LNCAP (cell line): ENCODE measurements at regions not wholly inside any gene's neighbourhood (a gene's known extent, or its start where the extent isn't known, plus 50 kb on each side); places are given as distances from the start of the nearest gene placed in this dataset.

Source experiments
- CTCF ChIP-seq: fragments of 450-650 bp; IDR thresholded peaks from 2 replicates; pipeline ENCODE4 v1.5.1; 2017; ENCODE audit warnings: mild to moderate bottlenecking

GRCh38 chr5:6307304-6307703, 71.0 kb downstream of the MED10 start:
- no peak for TF ChIP-seq CTCF

GRCh38 chr5:6305853-6306252, 72.5 kb downstream of the MED10 start:
- no peak for TF ChIP-seq CTCF

- no peak for TF ChIP-seq CTCF
Measured at GRCh38 chr5:6302684-6303083, 75.7 kb downstream of the MED10 start.

GRCh38 chr5:6302075-6302474, 76.3 kb downstream of the MED10 start:
- TF ChIP-seq CTCF: no peak

DNA sequence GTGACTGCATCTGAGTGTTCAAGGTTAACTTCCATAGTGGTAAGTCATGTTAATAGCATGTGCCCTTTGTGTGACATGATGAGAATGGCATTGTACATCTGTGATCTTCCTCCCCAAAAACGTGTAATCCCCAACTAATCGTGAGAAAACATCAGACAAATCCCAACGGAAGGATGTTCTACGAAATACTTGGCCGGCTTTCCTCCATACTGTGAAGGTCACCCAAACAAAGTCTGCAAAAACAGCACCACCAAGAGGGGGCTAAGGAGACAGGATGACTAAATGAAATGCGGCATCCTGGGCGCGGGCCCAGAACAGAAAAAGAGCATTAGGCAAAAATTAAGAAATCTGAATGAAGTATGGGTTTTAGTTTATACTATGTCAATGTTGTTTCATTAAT, 81.8 kb downstream of the MED10 start:
- no peak for TF ChIP-seq CTCF

- peak; percentile 38; the same call in 1 of the 2 replicates for TF ChIP-seq CTCF
Measured at GRCh38 chr5:6291961-6292360, 86.4 kb downstream of the MED10 start.

DNA sequence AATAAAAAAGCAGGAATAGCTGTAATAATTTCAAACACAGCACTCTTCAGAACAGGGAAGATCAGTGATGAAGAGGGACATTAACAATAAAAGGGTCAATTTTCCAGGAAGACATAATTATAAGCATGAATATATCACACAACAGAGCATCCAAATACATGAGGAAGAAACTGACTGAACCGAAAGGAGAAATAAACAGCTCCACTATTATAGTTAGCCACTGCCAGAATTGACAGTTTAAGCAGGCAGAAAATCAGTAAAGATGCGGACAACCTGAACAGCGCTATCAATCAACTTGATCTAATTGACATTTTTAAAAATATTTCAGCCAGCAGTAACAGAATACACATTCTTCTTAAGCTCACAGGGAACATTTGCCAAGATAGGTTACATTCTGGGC, 89.1 kb downstream of the MED10 start:
- no peak for TF ChIP-seq CTCF

- no peak for TF ChIP-seq CTCF
Measured at GRCh38 chr5:6287176-6287575, 91.2 kb downstream of the MED10 start.
